Liver (tissue), 8 donors: ENCODE measurements at regions not wholly inside any gene's neighbourhood (a gene's known extent, or its start where the extent isn't known, plus 50 kb on each side); places are given as distances from the start of the nearest gene placed in this dataset.
A peak's percentile ranks its signal among the peaks of the same experiment; 100 is the strongest.

Experiments
- DNase-seq: peaks from one replicate; pipeline ENCODE4 v3.0.0-alpha.2; 2017; ENCODE audit warnings: low spot score
- H3K27ac ChIP-seq, 2 donors: one replicate each; pipeline ENCODE4 v1.7.0; 2013; ENCODE audit warnings: inconsistent platforms in 2 of 2, low read length in 2 of 2, control low read depth in 1 of 2, low read depth in 1 of 2, mild to moderate bottlenecking in 1 of 2
- H3K27me3 ChIP-seq, 4 donors: one replicate each; pipeline versions ENCODE4 v1.6.1 to v1.7.0; 2013; ENCODE audit warnings: low read length in 3 of 4, inconsistent platforms in 1 of 4, mild to moderate bottlenecking in 1 of 4, moderate library complexity in 1 of 4; ENCODE audit not compliant: control insufficient read depth in 4 of 4, insufficient read depth in 4 of 4
- H3K36me3 ChIP-seq, 4 donors: one replicate each; pipeline versions ENCODE4 v1.6.1 to v1.7.0; 2013; ENCODE audit warnings: low read length in 3 of 4, mild to moderate bottlenecking in 3 of 4, low read depth in 1 of 4, moderate library complexity in 1 of 4; ENCODE audit not compliant: control insufficient read depth in 4 of 4, insufficient read depth in 3 of 4
- H3K4me1 ChIP-seq, 4 donors: one replicate each; pipeline versions ENCODE4 v1.6.1 to v1.7.0; 2013; ENCODE audit warnings: low read length in 3 of 4, mild to moderate bottlenecking in 3 of 4, moderate library complexity in 1 of 4; ENCODE audit not compliant: control insufficient read depth in 4 of 4, insufficient read depth in 4 of 4
- H3K4me3 ChIP-seq, 3 donors: one replicate each; pipeline versions ENCODE4 v1.6.1 to v1.7.0; 2013; ENCODE audit warnings: low read length in 3 of 3, control low read depth in 1 of 3, low read depth in 1 of 3, mild to moderate bottlenecking in 1 of 3
- H3K9ac ChIP-seq, 2 donors: one replicate each; pipeline ENCODE4 v1.7.0; 2013; ENCODE audit warnings: low read length in 2 of 2, mild to moderate bottlenecking in 2 of 2, moderate library complexity in 2 of 2, control low read depth in 1 of 2, low read depth in 1 of 2
- H3K9me3 ChIP-seq, 4 donors: one replicate each; pipeline versions ENCODE4 v1.6.1 to v1.7.0; 2013; ENCODE audit warnings: low read length in 3 of 4; ENCODE audit not compliant: control insufficient read depth in 4 of 4
- ATF3 ChIP-seq: IDR thresholded peaks from 2 replicates; pipeline ENCODE4 v1.6.1; 2016; ENCODE audit warnings: antibody characterized with exemption
- CTCF ChIP-seq: fragments of 150-350 bp; IDR thresholded peaks from 2 replicates; pipeline ENCODE4 v1.5.1; 2017; ENCODE audit warnings: improper control_type of control experiment, low read depth, low read length; ENCODE audit not compliant: missing input control
- EGR1 ChIP-seq, 2 donors: IDR thresholded peaks; 2 replicates each; pipeline ENCODE4 v1.6.1; 2016 to 2018; ENCODE audit warnings: antibody characterized with exemption in 2 of 2, low read depth in 2 of 2
- FOXA1 ChIP-seq: IDR thresholded peaks from 2 replicates; pipeline ENCODE4 v1.6.1; 2016; ENCODE audit warnings: antibody characterized with exemption
- FOXA2 ChIP-seq: IDR thresholded peaks from 2 replicates; pipeline ENCODE4 v1.6.1; 2016; ENCODE audit warnings: antibody characterized with exemption
- GABPA ChIP-seq, 2 donors: IDR thresholded peaks in 1 of 2; conservative IDR thresholded peaks in 1 of 2; 2 replicates each; pipeline ENCODE4 v1.6.1; 2016; ENCODE audit warnings: antibody characterized with exemption in 2 of 2, mild to moderate bottlenecking in 1 of 2, moderate library complexity in 1 of 2
- HNF4A ChIP-seq, 2 donors: conservative IDR thresholded peaks; 2 replicates each; pipeline ENCODE4 v1.6.1; 2016; ENCODE audit warnings: antibody characterized with exemption in 2 of 2, mild to moderate bottlenecking in 2 of 2
- HNF4G ChIP-seq: IDR thresholded peaks from 2 replicates; pipeline ENCODE4 v1.6.1; 2016; ENCODE audit warnings: antibody characterized with exemption
- JUND ChIP-seq, 2 donors: IDR thresholded peaks; 2 replicates each; pipeline ENCODE4 v1.6.1; 2016; ENCODE audit warnings: antibody characterized with exemption in 2 of 2
- MAX ChIP-seq: IDR thresholded peaks from 2 replicates; pipeline ENCODE4 v1.6.1; 2016; ENCODE audit warnings: antibody characterized with exemption
- NR2F2 ChIP-seq: IDR thresholded peaks from 2 replicates; pipeline ENCODE4 v1.6.1; 2016; ENCODE audit warnings: antibody characterized with exemption
- RAD21 ChIP-seq, 2 donors: IDR thresholded peaks; 2 replicates each; pipeline ENCODE4 v1.6.1; 2016; ENCODE audit warnings: antibody characterized with exemption in 2 of 2, mild to moderate bottlenecking in 2 of 2
- REST ChIP-seq: IDR thresholded peaks from 2 replicates; pipeline ENCODE4 v1.6.1; 2016; ENCODE audit warnings: antibody characterized with exemption, mild to moderate bottlenecking
- RXRA ChIP-seq, 2 donors: IDR thresholded peaks; 2 replicates each; pipeline ENCODE4 v1.6.1; 2017 to 2018; ENCODE audit warnings: antibody characterized with exemption in 2 of 2, mild to moderate bottlenecking in 1 of 2
- SP1 ChIP-seq: IDR thresholded peaks from 2 replicates; pipeline ENCODE4 v1.6.1; 2018; ENCODE audit warnings: antibody characterized with exemption, mild to moderate bottlenecking
- TAF1 ChIP-seq: conservative IDR thresholded peaks from 2 replicates; pipeline ENCODE4 v1.6.1; 2016; ENCODE audit warnings: antibody characterized with exemption, mild to moderate bottlenecking
- YY1 ChIP-seq: IDR thresholded peaks from 2 replicates; pipeline ENCODE4 v1.6.1; 2016; ENCODE audit warnings: antibody characterized with exemption, mild to moderate bottlenecking
- ZBTB33 ChIP-seq: IDR thresholded peaks from 2 replicates; pipeline ENCODE4 v1.6.1; 2016; ENCODE audit warnings: antibody characterized with exemption
- WGBS: extraction: QIAGEN DNeasy Blood & Tissue Kit; methylation state at CpG from one replicate; pipeline ENCODE4 v1.1.7; 2013; 5-methylcytosine and 5-hydroxymethylcytosine counted together
- donor health status: healthy.
- donor health status: healthy.
- donor health status: healthy.
- donor health status: healthy.
- donor health status: healthy.

- no peak overlapping the region for H3K9ac ChIP-seq
- H3K27me3 ChIP-seq = no peaks in the 10 kb centered on the region
- peak overlapping the region; percentile 14 to 59 for H3K27ac ChIP-seq
- peaks cover 3 to 38% (median 17%) of the 10 kb centered on the region in 4 donors for H3K4me1 ChIP-seq
- TF ChIP-seq GABPA (IDR thresholded peaks at IDR 0.05 in 1 of 2, conservative IDR thresholded peaks at IDR 0.05 in 1 of 2) = no peak
- TF ChIP-seq ZBTB33 = no peak
- TF ChIP-seq RXRA (IDR thresholded peaks at IDR 0.05) = peak in 1 of 2 donors; percentile 57
- TF ChIP-seq YY1 = peak; percentile 94
- TF ChIP-seq SP1 = no peak
- TF ChIP-seq NR2F2 = no peak
- TF ChIP-seq MAX = peak; percentile 87
- no peak for TF ChIP-seq JUND (IDR thresholded peaks at IDR 0.05)
- peak in 1 of 2 donors; percentile 21 for TF ChIP-seq RAD21 (IDR thresholded peaks at IDR 0.05)
- TF ChIP-seq FOXA2 = no peak
- no peak for TF ChIP-seq EGR1 (IDR thresholded peaks at IDR 0.05; ENCODE audit: low read depth in 2 of 2)
- peak; percentile 30 for TF ChIP-seq REST
- TF ChIP-seq HNF4G = no peak
- TF ChIP-seq ATF3 = no peak
- TF ChIP-seq HNF4A (conservative IDR thresholded peaks at IDR 0.05) = peak in 1 of 2 donors; percentile 35
- TF ChIP-seq CTCF = no peak
- TF ChIP-seq FOXA1 = no peak
- no peak for TF ChIP-seq TAF1
- 49% methylated on average over 4 of the region's 4 CpGs for WGBS
- peak overlapping the region in 1 of 3 donors; percentile 46 for H3K4me3 ChIP-seq
- H3K36me3 ChIP-seq = no peaks in the 10 kb centered on the region
- DNase-seq = no peak
- H3K9me3 ChIP-seq = no peaks in the 10 kb centered on the region
These were observed 123.7 kb downstream of the QPCT start for GRCh38 chr2:37468170-37468569.
